ENCODE measurements at regions not wholly inside any gene's neighbourhood (a gene's known extent, or its start where the extent isn't known, plus 50 kb on each side); places are given as distances from the start of the nearest gene placed in this dataset.

- no peak for TF ChIP-seq CTCF (IDR thresholded peaks at IDR 0.05)
- TF ChIP-seq POLR2A (IDR thresholded peaks at IDR 0.05) = no peak
Observed at GRCh38 chr11:100631316-100631715, 55.8 kb upstream of the ARHGAP42 start.

Measured in esophagus squamous epithelium (tissue), 4 donors.